ENCODE measurements at regions not wholly inside any gene's neighbourhood (a gene's known extent, or its start where the extent isn't known, plus 50 kb on each side); places are given as distances from the start of the nearest gene placed in this dataset.

GRCh38 chr7:145959981-145960380 is 156.6 kb upstream of the CNTNAP2 start:
- TF ChIP-seq CEBPB (IDR thresholded peaks at IDR 0.05) (no peak), REST (IDR thresholded peaks at IDR 0.05; ENCODE audit: low read depth) (no peak), EP300 (IDR thresholded peaks at IDR 0.05; ENCODE audit: borderline replicate concordance) (no peak), RAD21 (IDR thresholded peaks at IDR 0.05; ENCODE audit: low read depth) (no peak), TEAD4 (IDR thresholded peaks at IDR 0.05) (no peak), YY1 (IDR thresholded peaks at IDR 0.05; ENCODE audit: low read depth) (no peak)

All from Ishikawa (cell line).